ENCODE measurements at regions not wholly inside any gene's neighbourhood (a gene's known extent, or its start where the extent isn't known, plus 50 kb on each side); places are given as distances from the start of the nearest gene placed in this dataset.

GRCh38 chr1:80779275-80779674, 1021.5 kb upstream of the ADGRL2 start:
- POLR2A ChIA-PET = no interaction called here
- Histone ChIP-seq H3K4me1 (no peaks in the 10 kb centered on the region), H3K4me3 (ENCODE audit: low read depth, low read length) (no peak overlapping the region), H3K9me3 (no peaks in the 10 kb centered on the region), H3K36me3 (ENCODE audit: control insufficient read depth, insufficient read depth, low read length) (no peaks in the 10 kb centered on the region), H3K27me3 (replicated peaks; ENCODE audit: control insufficient read depth, insufficient read depth, low read length) (no peaks in the 10 kb centered on the region)
- CTCF ChIA-PET = no interaction called here
- Mint-ChIP-seq H3K9me3 (ENCODE audit: unreplicated experiment) (no peaks in the 10 kb centered on the region), H3K27ac (ENCODE audit: unreplicated experiment) (no peak overlapping the region), H3K4me3 (ENCODE audit: unreplicated experiment) (no peak overlapping the region), H3K36me3 (ENCODE audit: insufficient read depth, unreplicated experiment) (no peaks in the 10 kb centered on the region), H3K27me3 (ENCODE audit: insufficient read depth, unreplicated experiment) (no peaks in the 10 kb centered on the region), H3K4me1 (ENCODE audit: low read depth, unreplicated experiment) (no peaks in the 10 kb centered on the region)
- intact Hi-C loops (cut with micrococcal nuclease; ENCODE audit: unreplicated experiment) = no loop called here
- BruUV-seq (replicated peaks) = no TSS peak
- DNase-seq = no peak
- TF ChIP-seq CTCF (IDR thresholded peaks at IDR 0.05; ENCODE audit: insufficient read depth in 1 of 2, low read depth in 1 of 2, low read length in 1 of 2, severe bottlenecking in 1 of 2, unreplicated experiment in 1 of 2) = no peak

GRCh38 chr1:80778094-80778840, 1022.5 kb upstream of the ADGRL2 start:
- no TSS peak for BruUV-seq (replicated peaks)

GRCh38 chr1:80776266-80776665, 1024.5 kb upstream of the ADGRL2 start:
- BruUV-seq (replicated peaks) = no TSS peak
- Mint-ChIP-seq H3K27ac (ENCODE audit: unreplicated experiment) (no peak overlapping the region), H3K4me3 (ENCODE audit: unreplicated experiment) (no peak overlapping the region), H3K36me3 (ENCODE audit: insufficient read depth, unreplicated experiment) (no peaks in the 10 kb centered on the region), H3K27me3 (ENCODE audit: insufficient read depth, unreplicated experiment) (no peaks in the 10 kb centered on the region), H3K4me1 (ENCODE audit: low read depth, unreplicated experiment) (no peaks in the 10 kb centered on the region), H3K9me3 (ENCODE audit: unreplicated experiment) (no peaks in the 10 kb centered on the region)
- no peak for DNase-seq
- no peak for TF ChIP-seq CTCF (IDR thresholded peaks at IDR 0.05; ENCODE audit: insufficient read depth in 1 of 2, low read depth in 1 of 2, low read length in 1 of 2, severe bottlenecking in 1 of 2, unreplicated experiment in 1 of 2)
- H3K4me3 ChIP-seq (ENCODE audit: low read depth, low read length) = no peak overlapping the region
- H3K4me1 ChIP-seq = no peaks in the 10 kb centered on the region
- CTCF ChIA-PET = no interaction called here
- H3K36me3 ChIP-seq (ENCODE audit: control insufficient read depth, insufficient read depth, low read length) = no peaks in the 10 kb centered on the region
- H3K9me3 ChIP-seq = no peaks in the 10 kb centered on the region
- POLR2A ChIA-PET = no interaction called here
- intact Hi-C loops (cut with micrococcal nuclease; ENCODE audit: unreplicated experiment) = no loop called here
- no peaks in the 10 kb centered on the region for H3K27me3 ChIP-seq (replicated peaks; ENCODE audit: control insufficient read depth, insufficient read depth, low read length)

More at GRCh38 chr1:80778094-80778840, 1022.5 kb upstream of the ADGRL2 start:
- no peaks in the 10 kb centered on the region for H3K4me1 ChIP-seq
- Mint-ChIP-seq H3K9me3 (ENCODE audit: unreplicated experiment) (no peaks in the 10 kb centered on the region), H3K27me3 (ENCODE audit: insufficient read depth, unreplicated experiment) (no peaks in the 10 kb centered on the region), H3K36me3 (ENCODE audit: insufficient read depth, unreplicated experiment) (no peaks in the 10 kb centered on the region), H3K27ac (ENCODE audit: unreplicated experiment) (no peak overlapping the region), H3K4me3 (ENCODE audit: unreplicated experiment) (no peak overlapping the region), H3K4me1 (ENCODE audit: low read depth, unreplicated experiment) (no peaks in the 10 kb centered on the region)
- no peaks in the 10 kb centered on the region for H3K9me3 ChIP-seq
- no peaks in the 10 kb centered on the region for H3K36me3 ChIP-seq (ENCODE audit: control insufficient read depth, insufficient read depth, low read length)
- intact Hi-C loops (cut with micrococcal nuclease; ENCODE audit: unreplicated experiment) = no loop called here
- CTCF ChIA-PET = no interaction called here
- POLR2A ChIA-PET = no interaction called here
- TF ChIP-seq CTCF (IDR thresholded peaks at IDR 0.05; ENCODE audit: insufficient read depth in 1 of 2, low read depth in 1 of 2, low read length in 1 of 2, severe bottlenecking in 1 of 2, unreplicated experiment in 1 of 2) = no peak
- H3K27me3 ChIP-seq (replicated peaks; ENCODE audit: control insufficient read depth, insufficient read depth, low read length) = no peaks in the 10 kb centered on the region
- no peak for DNase-seq
- H3K4me3 ChIP-seq (ENCODE audit: low read depth, low read length) = no peak overlapping the region

Measured in Caco-2 (cell line).